ENCODE measurements at regions not wholly inside any gene's neighbourhood (a gene's known extent, or its start where the extent isn't known, plus 50 kb on each side); places are given as distances from the start of the nearest gene placed in this dataset.

DNA sequence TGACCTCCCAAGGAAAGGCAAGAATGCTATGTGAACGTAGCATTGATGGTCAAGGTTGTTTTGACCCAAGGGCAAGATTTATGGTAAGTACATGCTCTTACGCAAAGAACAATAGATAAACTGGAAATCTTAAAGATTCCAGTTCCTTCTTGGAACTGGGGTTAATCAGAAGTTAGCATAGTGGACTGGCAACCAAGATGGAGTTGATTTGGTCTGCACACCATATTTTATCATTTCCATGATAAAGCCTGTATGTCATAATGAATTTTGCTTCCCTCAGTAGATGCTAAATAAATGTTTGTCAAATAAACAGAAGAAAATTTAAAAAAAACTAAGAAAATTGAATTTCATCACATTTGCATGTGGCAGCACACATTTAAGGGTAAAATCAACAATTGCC, 242.4 kb upstream of the MEF2C start:
- TF ChIP-seq, protein P1, sequence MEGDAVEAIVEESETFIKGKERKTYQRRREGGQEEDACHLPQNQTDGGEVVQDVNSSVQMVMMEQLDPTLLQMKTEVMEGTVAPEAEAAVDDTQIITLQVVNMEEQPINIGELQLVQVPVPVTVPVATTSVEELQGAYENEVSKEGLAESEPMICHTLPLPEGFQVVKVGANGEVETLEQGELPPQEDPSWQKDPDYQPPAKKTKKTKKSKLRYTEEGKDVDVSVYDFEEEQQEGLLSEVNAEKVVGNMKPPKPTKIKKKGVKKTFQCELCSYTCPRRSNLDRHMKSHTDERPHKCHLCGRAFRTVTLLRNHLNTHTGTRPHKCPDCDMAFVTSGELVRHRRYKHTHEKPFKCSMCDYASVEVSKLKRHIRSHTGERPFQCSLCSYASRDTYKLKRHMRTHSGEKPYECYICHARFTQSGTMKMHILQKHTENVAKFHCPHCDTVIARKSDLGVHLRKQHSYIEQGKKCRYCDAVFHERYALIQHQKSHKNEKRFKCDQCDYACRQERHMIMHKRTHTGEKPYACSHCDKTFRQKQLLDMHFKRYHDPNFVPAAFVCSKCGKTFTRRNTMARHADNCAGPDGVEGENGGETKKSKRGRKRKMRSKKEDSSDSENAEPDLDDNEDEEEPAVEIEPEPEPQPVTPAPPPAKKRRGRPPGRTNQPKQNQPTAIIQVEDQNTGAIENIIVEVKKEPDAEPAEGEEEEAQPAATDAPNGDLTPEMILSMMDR (IDR thresholded peaks at IDR 0.05), result no peak
- no peak for TF ChIP-seq POLR2A (IDR thresholded peaks at IDR 0.05)
